LNCAP (cell line): ENCODE measurements at regions not wholly inside any gene's neighbourhood (a gene's known extent, or its start where the extent isn't known, plus 50 kb on each side); places are given as distances from the start of the nearest gene placed in this dataset.

Source experiments
- CTCF ChIP-seq: fragments of 450-650 bp; IDR thresholded peaks from 2 replicates; pipeline ENCODE4 v1.5.1; 2017; ENCODE audit warnings: mild to moderate bottlenecking

GRCh38 chr12:20289520-20289919 is 78.8 kb upstream of the PDE3A start:
- TF ChIP-seq CTCF: no peak

DNA sequence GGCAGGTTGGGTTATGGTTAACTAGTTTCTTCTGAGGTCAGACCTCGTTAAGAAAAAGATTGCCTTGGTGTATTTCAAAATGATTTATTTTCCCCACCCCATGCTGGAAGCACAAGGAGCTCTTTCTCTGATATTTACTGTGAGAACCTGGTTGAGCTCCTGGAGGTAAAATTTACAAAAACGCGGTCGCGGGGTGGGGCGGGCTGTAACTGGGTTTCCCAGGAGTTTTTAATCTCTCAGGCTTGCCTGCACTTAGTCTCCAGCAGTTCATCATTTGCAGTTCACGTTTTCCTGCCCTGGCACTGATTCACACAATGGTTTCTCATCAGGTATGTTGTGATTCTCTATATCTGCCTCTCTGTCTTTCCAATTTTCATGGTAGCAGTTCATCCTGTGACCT is 67.9 kb upstream of the PDE3A start:
- no peak for TF ChIP-seq CTCF

- no peak for TF ChIP-seq CTCF
These were observed 62.9 kb upstream of the PDE3A start for GRCh38 chr12:20305470-20305869.

DNA sequence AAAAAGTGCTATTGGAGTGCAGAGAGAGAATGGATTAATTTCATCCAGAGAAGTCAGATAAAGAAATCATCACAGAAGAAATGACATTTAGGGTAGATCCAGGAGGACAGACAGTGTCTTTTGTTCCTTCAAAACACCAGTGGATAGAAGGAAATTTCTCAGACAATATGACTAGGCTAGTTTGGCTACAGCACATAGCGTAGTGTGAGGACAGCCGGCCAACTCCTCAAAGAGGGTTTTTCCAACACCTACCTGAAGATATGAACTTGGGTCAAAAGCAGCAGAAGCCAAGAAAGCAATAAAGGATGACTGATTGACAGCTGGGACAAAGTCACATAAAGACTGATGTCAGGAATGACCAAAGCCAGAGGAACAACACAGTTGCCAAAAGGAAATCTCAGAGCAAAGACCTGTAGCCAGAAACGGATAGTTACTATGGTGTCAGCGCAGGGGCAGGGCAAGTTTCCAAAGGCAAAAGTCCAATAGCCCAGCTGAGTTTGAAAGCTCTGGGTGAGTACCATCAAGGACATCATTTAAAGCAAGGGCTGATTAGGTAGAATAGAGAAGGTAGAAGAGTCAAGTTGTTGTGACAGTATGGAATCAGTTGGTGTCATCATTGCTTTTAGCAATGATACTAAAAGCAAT is 58.7 kb upstream of the PDE3A start:
- no peak for TF ChIP-seq CTCF

GRCh38 chr12:20314328-20314727 is 54.0 kb upstream of the PDE3A start:
- TF ChIP-seq CTCF: no peak

DNA sequence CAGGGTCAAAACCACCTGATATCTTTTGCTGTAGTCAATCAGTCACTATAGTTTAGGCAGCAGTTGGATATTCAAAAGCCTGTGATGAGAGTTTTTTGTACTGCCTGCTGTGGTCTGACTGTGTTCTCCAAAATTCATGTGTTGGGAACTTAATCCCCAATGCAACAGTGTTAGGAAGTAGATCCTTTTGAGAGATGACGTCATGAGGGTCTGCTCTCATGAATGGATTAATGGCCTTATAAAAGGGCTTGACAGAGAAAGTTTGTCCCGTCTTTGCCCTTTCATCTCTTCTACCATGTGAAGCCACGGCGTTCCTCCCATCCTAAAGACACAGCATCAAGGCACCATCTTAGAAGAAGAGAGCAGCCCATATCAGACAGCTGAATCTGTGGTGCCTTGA is 50.8 kb upstream of the PDE3A start:
- no peak for TF ChIP-seq CTCF
